HG02571 (cell line): ENCODE measurements at regions not wholly inside any gene's neighbourhood (a gene's known extent, or its start where the extent isn't known, plus 50 kb on each side); places are given as distances from the start of the nearest gene placed in this dataset.
"Not testable (repeated sequence)": the region's sequence is repeated elsewhere in the genome, so short reads cannot be mapped to it uniquely, and the experiment has no call there.

Experiments
- ATAC-seq: cut with Tn5 transposase; IDR thresholded peaks from one replicate; pipeline ENCODE4 v1.9.1; 2021; ENCODE audit warnings: mild to moderate bottlenecking, moderate library complexity; ENCODE audit not compliant: unreplicated experiment

- no peak for ATAC-seq
Observed at GRCh38 chr4:189533603-189534002, 407.1 kb upstream of the FRG1 start.

- no peak for ATAC-seq
Observed at GRCh38 chr4:189547559-189547958, 393.1 kb upstream of the FRG1 start.

- ATAC-seq = no peak
Observed at GRCh38 chr4:189548484-189549125, 392.1 kb upstream of the FRG1 start.

GRCh38 chr4:189551931-189552670, 388.6 kb upstream of the FRG1 start:
- not testable (repeated sequence) for ATAC-seq

GRCh38 chr4:189560605-189561004, 380.1 kb upstream of the FRG1 start:
- ATAC-seq = not testable (repeated sequence)

GRCh38 chr4:189563751-189564150, 376.9 kb upstream of the FRG1 start:
- not testable (repeated sequence) for ATAC-seq

- not testable (repeated sequence) for ATAC-seq
Observed at GRCh38 chr4:189566271-189566670, 374.4 kb upstream of the FRG1 start.

- ATAC-seq = not testable (repeated sequence)
Observed at GRCh38 chr4:189566900-189567299, 373.8 kb upstream of the FRG1 start.

- not testable (repeated sequence) for ATAC-seq
Observed at GRCh38 chr4:189579645-189580044, 361.0 kb upstream of the FRG1 start.

- ATAC-seq = not testable (repeated sequence)
Observed at GRCh38 chr4:189586908-189587632, 353.6 kb upstream of the FRG1 start.

- not testable (repeated sequence) for ATAC-seq
Observed at GRCh38 chr4:189589201-189589600, 351.5 kb upstream of the FRG1 start.

GRCh38 chr4:189592890-189593289, 347.8 kb upstream of the FRG1 start:
- no peak for ATAC-seq

GRCh38 chr4:189597341-189597740, 343.3 kb upstream of the FRG1 start:
- ATAC-seq = no peak

GRCh38 chr4:189600264-189600663, 340.4 kb upstream of the FRG1 start:
- no peak for ATAC-seq

- no peak for ATAC-seq
Observed at GRCh38 chr4:189600718-189601435, 339.8 kb upstream of the FRG1 start.

- ATAC-seq = not testable (repeated sequence)
Observed at GRCh38 chr4:189602827-189603226, 337.8 kb upstream of the FRG1 start.

GRCh38 chr4:189610571-189610970, 330.1 kb upstream of the FRG1 start:
- not testable (repeated sequence) for ATAC-seq

GRCh38 chr4:189613207-189613606, 327.5 kb upstream of the FRG1 start:
- no peak for ATAC-seq

GRCh38 chr4:189615217-189615663, 325.4 kb upstream of the FRG1 start:
- ATAC-seq = no peak

GRCh38 chr4:189617741-189618140, 322.9 kb upstream of the FRG1 start:
- not testable (repeated sequence) for ATAC-seq
